ENCODE measurements at regions not wholly inside any gene's neighbourhood (a gene's known extent, or its start where the extent isn't known, plus 50 kb on each side); places are given as distances from the start of the nearest gene placed in this dataset.

DNA sequence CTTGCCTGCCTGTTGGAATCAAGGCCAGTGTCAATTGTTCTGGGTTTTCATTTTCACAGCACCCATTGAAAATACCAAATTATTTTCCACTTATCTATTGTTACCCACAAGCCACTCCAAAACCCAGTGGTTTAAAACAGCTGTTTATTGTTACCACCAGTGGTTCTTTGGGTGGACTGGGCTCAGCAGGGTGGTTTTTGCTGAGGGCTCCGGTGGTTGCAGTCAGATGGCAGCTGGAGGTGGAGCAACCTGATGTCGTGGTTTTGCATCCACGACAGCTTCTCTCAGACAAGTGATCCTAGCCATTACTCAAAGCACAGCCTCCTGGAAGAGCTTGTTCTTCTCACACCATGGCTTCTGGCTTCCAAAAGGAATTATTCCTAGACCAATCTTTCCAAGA, 235.1 kb upstream of the ADARB2 start:
- no peak for DNase-seq
- H3K9me3 ChIP-seq: peaks cover 0 to 3% (median 0%) of the 10 kb centered on the region in 4 donors
- no peaks in the 10 kb centered on the region for H3K4me1 ChIP-seq
- no peaks in the 10 kb centered on the region for H3K36me3 ChIP-seq
- no peak overlapping the region for H3K4me3 ChIP-seq
- TF ChIP-seq, protein P1, sequence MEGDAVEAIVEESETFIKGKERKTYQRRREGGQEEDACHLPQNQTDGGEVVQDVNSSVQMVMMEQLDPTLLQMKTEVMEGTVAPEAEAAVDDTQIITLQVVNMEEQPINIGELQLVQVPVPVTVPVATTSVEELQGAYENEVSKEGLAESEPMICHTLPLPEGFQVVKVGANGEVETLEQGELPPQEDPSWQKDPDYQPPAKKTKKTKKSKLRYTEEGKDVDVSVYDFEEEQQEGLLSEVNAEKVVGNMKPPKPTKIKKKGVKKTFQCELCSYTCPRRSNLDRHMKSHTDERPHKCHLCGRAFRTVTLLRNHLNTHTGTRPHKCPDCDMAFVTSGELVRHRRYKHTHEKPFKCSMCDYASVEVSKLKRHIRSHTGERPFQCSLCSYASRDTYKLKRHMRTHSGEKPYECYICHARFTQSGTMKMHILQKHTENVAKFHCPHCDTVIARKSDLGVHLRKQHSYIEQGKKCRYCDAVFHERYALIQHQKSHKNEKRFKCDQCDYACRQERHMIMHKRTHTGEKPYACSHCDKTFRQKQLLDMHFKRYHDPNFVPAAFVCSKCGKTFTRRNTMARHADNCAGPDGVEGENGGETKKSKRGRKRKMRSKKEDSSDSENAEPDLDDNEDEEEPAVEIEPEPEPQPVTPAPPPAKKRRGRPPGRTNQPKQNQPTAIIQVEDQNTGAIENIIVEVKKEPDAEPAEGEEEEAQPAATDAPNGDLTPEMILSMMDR (IDR thresholded peaks at IDR 0.05): no peak
- no peak for TF ChIP-seq POLR2A (IDR thresholded peaks at IDR 0.05)
- no peaks in the 10 kb centered on the region for H3K27me3 ChIP-seq
- H3K27ac ChIP-seq: no peak overlapping the region

DNA sequence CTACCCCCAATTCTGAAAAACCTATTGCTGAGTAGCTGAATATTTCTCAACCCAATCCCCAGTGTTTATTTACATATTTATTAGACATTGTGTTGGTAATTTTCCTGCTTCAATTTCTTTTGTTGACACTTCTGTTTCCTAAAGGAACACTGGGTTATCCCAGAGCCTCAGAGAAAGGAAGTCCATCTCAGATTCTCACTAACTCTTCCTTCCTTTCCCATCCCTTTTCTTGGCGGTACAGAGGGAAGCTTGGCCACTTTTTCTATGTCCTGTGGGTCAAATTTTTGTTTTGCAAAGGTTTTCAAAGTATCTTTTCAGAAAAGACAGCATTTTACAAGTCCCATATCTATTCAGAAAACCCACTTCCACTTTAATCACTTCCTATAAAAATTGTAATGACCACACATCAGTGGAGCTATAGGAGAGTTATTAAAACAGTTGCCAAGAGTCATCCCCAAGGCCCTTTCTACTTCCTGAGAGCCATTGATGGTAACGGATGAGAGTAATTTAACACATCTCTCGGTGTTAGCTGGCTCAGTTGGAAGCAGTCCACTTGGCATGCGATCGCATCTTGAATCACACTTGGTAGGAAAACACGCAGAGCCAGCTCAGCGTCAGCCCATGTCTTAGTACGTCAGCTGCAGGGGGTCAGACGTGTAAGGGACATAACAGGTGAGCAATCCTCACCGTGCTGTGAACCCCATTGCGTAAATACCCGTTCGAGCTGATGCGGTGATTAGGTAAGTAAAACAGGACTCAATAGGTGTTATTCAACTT, 231.1 kb upstream of the ADARB2 start:
- Histone ChIP-seq H3K27ac (no peak overlapping the region), H3K27me3 (no peaks in the 10 kb centered on the region), H3K36me3 (no peaks in the 10 kb centered on the region), H3K4me1 (no peaks in the 10 kb centered on the region), H3K4me3 (no peak overlapping the region), H3K9me3 (peaks cover 0 to 3% (median 0%) of the 10 kb centered on the region in 4 donors)
- TF ChIP-seq, protein P1 (IDR thresholded peaks at IDR 0.05): no peak
- TF ChIP-seq POLR2A (IDR thresholded peaks at IDR 0.05): no peak
- DNase-seq: no peak

DNA sequence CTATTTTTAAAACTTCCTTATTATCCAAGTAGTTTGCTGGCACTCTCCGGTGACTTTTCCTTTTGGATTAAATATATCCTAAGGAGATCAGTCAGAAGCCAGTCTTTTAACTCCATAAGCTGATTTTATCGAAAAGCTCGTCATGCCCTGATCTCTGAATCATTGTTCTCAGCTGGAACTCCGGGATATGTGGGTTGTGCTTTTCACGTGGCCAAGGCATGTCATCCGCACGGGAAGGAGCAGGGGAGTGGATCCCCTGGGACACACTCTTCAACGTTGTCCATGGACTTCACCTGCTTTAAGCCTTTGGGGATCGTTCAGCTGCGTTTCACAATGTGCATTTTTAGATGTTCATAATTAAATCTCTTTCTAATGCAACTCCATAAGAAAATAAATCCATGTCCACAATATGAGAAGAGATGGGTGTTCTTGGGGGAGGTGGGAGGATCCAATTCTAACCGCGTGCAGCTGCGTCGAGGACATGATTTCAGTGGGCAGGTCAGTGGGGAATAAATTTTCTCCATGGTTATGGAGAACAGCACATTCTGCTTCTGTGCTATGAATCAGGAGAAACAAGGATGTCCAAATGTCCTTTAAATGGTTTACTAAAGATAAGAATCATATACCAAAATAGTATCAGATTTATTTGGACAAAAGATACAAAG, 229.5 kb upstream of the ADARB2 start:
- Histone ChIP-seq H3K27me3 (no peaks in the 10 kb centered on the region), H3K4me1 (no peaks in the 10 kb centered on the region), H3K4me3 (no peak overlapping the region), H3K36me3 (no peaks in the 10 kb centered on the region), H3K27ac (no peak overlapping the region), H3K9me3 (no peaks in the 10 kb centered on the region)
- DNase-seq: no peak
- TF ChIP-seq, protein P1 (IDR thresholded peaks at IDR 0.05): no peak
- no peak for TF ChIP-seq POLR2A (IDR thresholded peaks at IDR 0.05)

DNA sequence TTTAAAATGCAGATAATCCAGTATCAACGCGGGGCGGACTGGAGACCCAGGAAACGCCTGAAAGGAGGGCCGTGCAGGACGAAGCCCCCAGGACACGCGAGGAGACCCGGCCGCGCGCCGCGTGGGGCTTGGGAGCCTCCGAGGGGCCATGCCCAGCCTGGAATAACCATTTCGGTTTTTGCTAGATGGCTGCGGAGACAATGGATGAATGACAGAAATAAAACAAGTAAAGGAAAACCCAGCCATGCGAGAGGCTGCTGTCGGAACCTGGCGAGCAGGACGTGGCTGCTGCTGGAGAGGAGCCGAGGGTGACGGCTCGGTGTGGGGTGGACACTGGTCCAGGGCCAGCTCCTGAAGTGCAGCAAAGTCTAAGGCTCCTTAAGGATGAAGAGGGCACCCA, 227.2 kb upstream of the ADARB2 start:
- TF ChIP-seq POLR2A (IDR thresholded peaks at IDR 0.05): no peak
- TF ChIP-seq, protein P1 (IDR thresholded peaks at IDR 0.05): no peak
- Histone ChIP-seq H3K36me3 (no peaks in the 10 kb centered on the region), H3K27me3 (no peaks in the 10 kb centered on the region), H3K4me3 (no peak overlapping the region), H3K27ac (no peak overlapping the region), H3K4me1 (no peaks in the 10 kb centered on the region), H3K9me3 (no peaks in the 10 kb centered on the region)
- DNase-seq: no peak

DNA sequence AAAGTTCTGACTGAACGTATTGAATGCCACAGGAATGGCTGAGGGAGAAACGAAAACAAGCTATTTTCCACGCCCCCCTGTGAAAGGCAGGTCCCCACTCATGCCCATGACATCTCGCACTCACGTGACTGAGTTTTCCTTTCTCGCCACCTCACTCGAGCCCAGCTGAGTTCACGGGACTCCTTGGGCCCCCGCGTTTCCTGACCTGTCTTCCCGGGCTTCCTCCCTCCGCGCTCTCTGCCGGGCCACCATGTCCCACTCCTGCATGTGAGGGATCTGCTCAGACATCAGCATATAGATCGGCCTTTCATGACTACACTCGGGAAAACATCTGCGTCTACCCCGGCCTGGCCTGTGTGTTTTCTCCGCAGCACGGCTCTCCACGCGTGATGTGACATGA, 226.0 kb upstream of the ADARB2 start:
- no peaks in the 10 kb centered on the region for H3K4me1 ChIP-seq
- TF ChIP-seq, protein P1 (IDR thresholded peaks at IDR 0.05): no peak
- TF ChIP-seq POLR2A (IDR thresholded peaks at IDR 0.05): no peak
- no peak overlapping the region for H3K4me3 ChIP-seq
- no peaks in the 10 kb centered on the region for H3K27me3 ChIP-seq
- DNase-seq: no peak
- H3K27ac ChIP-seq: no peak overlapping the region
- no peaks in the 10 kb centered on the region for H3K9me3 ChIP-seq
- no peaks in the 10 kb centered on the region for H3K36me3 ChIP-seq
